ENCODE measurements at regions not wholly inside any gene's neighbourhood (a gene's known extent, or its start where the extent isn't known, plus 50 kb on each side); places are given as distances from the start of the nearest gene placed in this dataset.
"Not testable (repeated sequence)": the region's sequence is repeated elsewhere in the genome, so short reads cannot be mapped to it uniquely, and the experiment has no call there.

GRCh38 chr10:121679916-121680315 is 81.7 kb upstream of the FGFR2 start:
- DNase-seq (no peak), ATAC-seq (ENCODE audit: low read depth in 2 of 2) (no peak)
- Mint-ChIP-seq H3K27me3 (peaks cover 4% of the 10 kb centered on the region), H3K9me3 (peaks cover 0 to 14% (median 2%) of the 10 kb centered on the region in 7 donors), H3K4me1 (no peaks in the 10 kb centered on the region), H3K4me3 (no peak overlapping the region), H3K27ac (no peak overlapping the region), H3K36me3 (no peaks in the 10 kb centered on the region)
- H3K9me3 ChIP-seq (ENCODE audit: control insufficient read depth in 2 of 2, low read length in 2 of 2): peaks cover 0 to 4% of the 10 kb centered on the region in 2 experiments
- H3K4me1 ChIP-seq (ENCODE audit: control insufficient read depth, insufficient read depth, low read length, poor library complexity, severe bottlenecking): no peaks in the 10 kb centered on the region
- H3K4me3 ChIP-seq (ENCODE audit: low read depth, low read length): no peak overlapping the region
- no peaks in the 10 kb centered on the region for H3K36me3 ChIP-seq (ENCODE audit: control insufficient read depth, insufficient read depth, low read length)
- no peaks in the 10 kb centered on the region for H3K27me3 ChIP-seq (ENCODE audit: control insufficient read depth, insufficient read depth, low read length)
- no peak overlapping the region for H3K27ac ChIP-seq (ENCODE audit: insufficient read depth, low read length, poor library complexity, severe bottlenecking)

GRCh38 chr10:121678631-121679174 is 80.5 kb upstream of the FGFR2 start:
- ATAC-seq (ENCODE audit: low read depth in 2 of 2) (no peak), DNase-seq (no peak)
- H3K27me3 Mint-ChIP-seq: no peaks in the 10 kb centered on the region
- H3K9me3 Mint-ChIP-seq: peaks cover 0 to 11% (median 2%) of the 10 kb centered on the region in 7 donors
- Histone ChIP-seq H3K27me3 (ENCODE audit: control insufficient read depth, insufficient read depth, low read length) (no peaks in the 10 kb centered on the region), H3K36me3 (ENCODE audit: control insufficient read depth, insufficient read depth, low read length) (no peaks in the 10 kb centered on the region), H3K27ac (ENCODE audit: insufficient read depth, low read length, poor library complexity, severe bottlenecking) (no peak overlapping the region), H3K4me3 (ENCODE audit: low read depth, low read length) (no peak overlapping the region), H3K9me3 (ENCODE audit: control insufficient read depth in 2 of 2, low read length in 2 of 2) (peaks cover 0 to 4% of the 10 kb centered on the region in 2 experiments), H3K4me1 (ENCODE audit: control insufficient read depth, insufficient read depth, low read length, poor library complexity, severe bottlenecking) (no peaks in the 10 kb centered on the region)
- H3K36me3 Mint-ChIP-seq: no peaks in the 10 kb centered on the region
- no peak overlapping the region for H3K27ac Mint-ChIP-seq
- no peaks in the 10 kb centered on the region for H3K4me1 Mint-ChIP-seq
- H3K4me3 Mint-ChIP-seq: no peak overlapping the region

DNA sequence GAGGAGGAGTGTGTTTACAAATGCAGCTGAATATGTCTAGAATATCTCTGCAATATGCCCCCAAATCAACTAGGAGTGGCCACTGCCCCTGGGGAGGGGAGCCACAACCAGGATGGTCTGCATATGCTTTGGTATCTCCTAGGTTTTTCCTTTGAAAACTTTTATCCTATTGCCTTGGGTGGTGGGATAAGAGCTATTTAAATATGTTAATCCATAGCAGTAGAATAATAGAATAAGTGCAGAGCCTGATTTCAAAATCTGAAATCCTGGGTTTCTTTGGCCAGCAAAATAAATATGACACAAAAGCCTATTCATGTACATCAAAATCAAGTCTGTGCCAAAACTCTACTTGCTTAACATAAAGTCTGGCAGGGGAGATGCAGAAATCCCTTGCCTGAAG is 79.6 kb upstream of the FGFR2 start:
- Mint-ChIP-seq H3K4me3 (no peak overlapping the region), H3K27ac (no peak overlapping the region), H3K4me1 (no peaks in the 10 kb centered on the region), H3K9me3 (peaks cover 0 to 11% (median 2%) of the 10 kb centered on the region in 7 donors), H3K36me3 (no peaks in the 10 kb centered on the region), H3K27me3 (no peaks in the 10 kb centered on the region)
- Histone ChIP-seq H3K27ac (ENCODE audit: insufficient read depth, low read length, poor library complexity, severe bottlenecking) (no peak overlapping the region), H3K9me3 (ENCODE audit: control insufficient read depth in 2 of 2, low read length in 2 of 2) (peaks cover 0 to 4% of the 10 kb centered on the region in 2 experiments), H3K27me3 (ENCODE audit: control insufficient read depth, insufficient read depth, low read length) (no peaks in the 10 kb centered on the region), H3K4me3 (ENCODE audit: low read depth, low read length) (no peak overlapping the region), H3K4me1 (ENCODE audit: control insufficient read depth, insufficient read depth, low read length, poor library complexity, severe bottlenecking) (no peaks in the 10 kb centered on the region), H3K36me3 (ENCODE audit: control insufficient read depth, insufficient read depth, low read length) (no peaks in the 10 kb centered on the region)
- no peak for ATAC-seq (ENCODE audit: low read depth in 2 of 2)
- DNase-seq: no peak

GRCh38 chr10:121675344-121675743 is 77.1 kb upstream of the FGFR2 start:
- Histone ChIP-seq H3K4me1 (ENCODE audit: control insufficient read depth, insufficient read depth, low read length, poor library complexity, severe bottlenecking) (no peaks in the 10 kb centered on the region), H3K36me3 (ENCODE audit: control insufficient read depth, insufficient read depth, low read length) (no peaks in the 10 kb centered on the region), H3K4me3 (ENCODE audit: low read depth, low read length) (no peak overlapping the region), H3K27ac (ENCODE audit: insufficient read depth, low read length, poor library complexity, severe bottlenecking) (no peak overlapping the region), H3K27me3 (ENCODE audit: control insufficient read depth, insufficient read depth, low read length) (no peaks in the 10 kb centered on the region), H3K9me3 (ENCODE audit: control insufficient read depth in 2 of 2, low read length in 2 of 2) (peaks cover 0 to 4% of the 10 kb centered on the region in 2 experiments)
- no peak for ATAC-seq (ENCODE audit: low read depth in 2 of 2)
- H3K4me1 Mint-ChIP-seq: no peaks in the 10 kb centered on the region
- no peak overlapping the region for H3K4me3 Mint-ChIP-seq
- no peaks in the 10 kb centered on the region for H3K36me3 Mint-ChIP-seq
- DNase-seq: no peak
- H3K27ac Mint-ChIP-seq: peak overlapping the region in 1 of 3 donors; percentile 29
- H3K27me3 Mint-ChIP-seq: no peaks in the 10 kb centered on the region
- H3K9me3 Mint-ChIP-seq: peaks cover 0 to 9% (median 2%) of the 10 kb centered on the region in 7 donors

- no peak overlapping the region for H3K4me3 ChIP-seq (ENCODE audit: low read depth, low read length)
- no peaks in the 10 kb centered on the region for H3K4me1 Mint-ChIP-seq
- H3K27ac Mint-ChIP-seq: no peak overlapping the region
- H3K27ac ChIP-seq (ENCODE audit: insufficient read depth, low read length, poor library complexity, severe bottlenecking): no peak overlapping the region
- H3K27me3 ChIP-seq (ENCODE audit: control insufficient read depth, insufficient read depth, low read length): no peaks in the 10 kb centered on the region
- DNase-seq: no peak
- peaks cover 0 to 9% (median 2%) of the 10 kb centered on the region in 7 donors for H3K9me3 Mint-ChIP-seq
- H3K36me3 Mint-ChIP-seq: no peaks in the 10 kb centered on the region
- H3K36me3 ChIP-seq (ENCODE audit: control insufficient read depth, insufficient read depth, low read length): no peaks in the 10 kb centered on the region
- H3K27me3 Mint-ChIP-seq: no peaks in the 10 kb centered on the region
- H3K4me3 Mint-ChIP-seq: no peak overlapping the region
- ATAC-seq (ENCODE audit: low read depth in 2 of 2): no peak
- peaks cover 0 to 4% of the 10 kb centered on the region in 2 experiments for H3K9me3 ChIP-seq (ENCODE audit: control insufficient read depth in 2 of 2, low read length in 2 of 2)
- H3K4me1 ChIP-seq (ENCODE audit: control insufficient read depth, insufficient read depth, low read length, poor library complexity, severe bottlenecking): no peaks in the 10 kb centered on the region
These were observed 76.6 kb upstream of the FGFR2 start for GRCh38 chr10:121674885-121675284.

- Mint-ChIP-seq H3K4me1 (no peaks in the 10 kb centered on the region), H3K9me3 (peaks cover 0 to 9% (median 0%) of the 10 kb centered on the region in 7 donors), H3K27me3 (no peaks in the 10 kb centered on the region), H3K4me3 (no peak overlapping the region), H3K36me3 (no peaks in the 10 kb centered on the region), H3K27ac (no peak overlapping the region)
- H3K27me3 ChIP-seq (ENCODE audit: control insufficient read depth, insufficient read depth, low read length): no peaks in the 10 kb centered on the region
- no peak overlapping the region for H3K27ac ChIP-seq (ENCODE audit: insufficient read depth, low read length, poor library complexity, severe bottlenecking)
- no peaks in the 10 kb centered on the region for H3K36me3 ChIP-seq (ENCODE audit: control insufficient read depth, insufficient read depth, low read length)
- peaks cover 0 to 4% of the 10 kb centered on the region in 2 experiments for H3K9me3 ChIP-seq (ENCODE audit: control insufficient read depth in 2 of 2, low read length in 2 of 2)
- no peak overlapping the region for H3K4me3 ChIP-seq (ENCODE audit: low read depth, low read length)
- no peak for DNase-seq
- no peaks in the 10 kb centered on the region for H3K4me1 ChIP-seq (ENCODE audit: control insufficient read depth, insufficient read depth, low read length, poor library complexity, severe bottlenecking)
- ATAC-seq (ENCODE audit: low read depth in 2 of 2): no peak
These were observed 74.5 kb upstream of the FGFR2 start for GRCh38 chr10:121672733-121673132.

- H3K4me1 Mint-ChIP-seq; H3K27ac ChIP-seq (ENCODE audit: insufficient read depth, low read length, poor library complexity, severe bottlenecking); H3K9me3 Mint-ChIP-seq; H3K36me3 Mint-ChIP-seq; H3K36me3 ChIP-seq (ENCODE audit: control insufficient read depth, insufficient read depth, low read length); H3K4me3 ChIP-seq (ENCODE audit: low read depth, low read length); DNase-seq; H3K9me3 ChIP-seq (ENCODE audit: control insufficient read depth in 2 of 2, low read length in 2 of 2); H3K4me3 Mint-ChIP-seq; H3K27me3 ChIP-seq (ENCODE audit: control insufficient read depth, insufficient read depth, low read length); H3K4me1 ChIP-seq (ENCODE audit: control insufficient read depth, insufficient read depth, low read length, poor library complexity, severe bottlenecking); H3K27me3 Mint-ChIP-seq; ATAC-seq (ENCODE audit: low read depth in 2 of 2): not testable (repeated sequence)
- H3K27ac Mint-ChIP-seq: peak overlapping the region in 1 of 3 donors; percentile 42
These were observed 71.6 kb upstream of the FGFR2 start for GRCh38 chr10:121669840-121670239.

GRCh38 chr10:121669028-121669374 is 70.8 kb upstream of the FGFR2 start:
- Histone ChIP-seq H3K9me3 (ENCODE audit: control insufficient read depth in 2 of 2, low read length in 2 of 2) (peaks cover 0 to 4% of the 10 kb centered on the region in 2 experiments), H3K27me3 (ENCODE audit: control insufficient read depth, insufficient read depth, low read length) (no peaks in the 10 kb centered on the region), H3K4me3 (ENCODE audit: low read depth, low read length) (no peak overlapping the region), H3K36me3 (ENCODE audit: control insufficient read depth, insufficient read depth, low read length) (no peaks in the 10 kb centered on the region), H3K27ac (ENCODE audit: insufficient read depth, low read length, poor library complexity, severe bottlenecking) (no peak overlapping the region), H3K4me1 (ENCODE audit: control insufficient read depth, insufficient read depth, low read length, poor library complexity, severe bottlenecking) (no peaks in the 10 kb centered on the region)
- Mint-ChIP-seq H3K27ac (no peak overlapping the region), H3K9me3 (peaks cover 0 to 8% (median 3%) of the 10 kb centered on the region in 7 donors), H3K27me3 (no peaks in the 10 kb centered on the region), H3K36me3 (no peaks in the 10 kb centered on the region), H3K4me3 (no peak overlapping the region), H3K4me1 (no peaks in the 10 kb centered on the region)
- ATAC-seq (ENCODE audit: low read depth in 2 of 2): no peak
- no peak for DNase-seq

Data from CD4-positive, CD25-positive, alpha-beta regulatory T cell (primary cell).